ENCODE measurements at regions not wholly inside any gene's neighbourhood (a gene's known extent, or its start where the extent isn't known, plus 50 kb on each side); places are given as distances from the start of the nearest gene placed in this dataset.
A peak's percentile ranks its signal among the peaks of the same experiment; 100 is the strongest.

DNA sequence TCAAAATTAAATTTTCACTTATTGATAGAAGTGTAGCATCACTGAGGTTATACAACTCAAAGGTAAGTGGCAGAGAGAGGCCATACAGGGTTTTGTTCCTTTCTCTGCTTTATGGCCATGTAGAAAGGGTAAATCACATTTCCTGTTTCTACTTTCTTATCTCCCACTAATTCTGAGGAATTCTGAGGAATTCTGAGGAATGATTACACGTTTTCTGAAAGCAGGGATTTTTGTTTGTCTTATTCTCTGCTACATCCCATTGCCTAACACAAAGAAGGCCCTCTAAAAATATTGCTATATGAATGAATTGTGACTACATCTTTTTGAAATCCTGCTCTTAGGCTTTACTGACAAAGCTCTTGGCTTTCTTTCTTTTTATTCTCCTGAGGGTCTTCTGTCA is 516.9 kb upstream of the ZNF608 start:
- TF ChIP-seq GATA2 (IDR thresholded peaks at IDR 0.05; ENCODE audit: insufficient read depth, insufficient read length, low read depth, low read length) (peak; percentile 49), FOS (IDR thresholded peaks at IDR 0.05; ENCODE audit: borderline replicate concordance, insufficient read depth, low read length) (no peak)
- FAIRE-seq, result peak; percentile 35
- no peak overlapping the region for H3K4me3 ChIP-seq (replicated peaks in 1 of 3; ENCODE audit: insufficient read depth in 1 of 3, low read depth in 1 of 3, low read length in 3 of 3)
- DNase-seq (ENCODE audit: low read depth, low spot score), result peak; percentile 51
- peak overlapping the region; percentile 59 for H3K9ac ChIP-seq (replicated peaks; ENCODE audit: extremely low read depth, insufficient read depth, low read length)
- ChIA-PET POLR2A (no interaction called here), CTCF (no interaction called here)
- peak overlapping the region; percentile 81 for H3K27ac ChIP-seq (ENCODE audit: insufficient read depth, low read depth, low read length)
- peak overlapping the region; percentile 61 for H2AFZ ChIP-seq (ENCODE audit: low read depth, low read length)
- no peaks in the 10 kb centered on the region for H3K27me3 ChIP-seq (ENCODE audit: control insufficient read depth in 2 of 2, insufficient read depth in 2 of 2, low read length in 2 of 2)
- H3K9me3 ChIP-seq (replicated peaks; ENCODE audit: control insufficient read depth, insufficient read depth, low read length), result no peaks in the 10 kb centered on the region
- no peaks in the 10 kb centered on the region for H3K9me1 ChIP-seq (replicated peaks; ENCODE audit: control insufficient read depth, extremely low read depth, insufficient read depth, low read length)
- no peaks in the 10 kb centered on the region for H3K79me2 ChIP-seq (ENCODE audit: control insufficient read depth, insufficient read depth, low read length)
- intact Hi-C loops (cut with micrococcal nuclease) (loop anchor here (1.0 to 5.0 kb wide), 10 partner anchors 14 to 1327 kb away; no protein-coding TSS in a partner anchor), dilution Hi-C loops (cut with MboI; ENCODE audit: extremely low pct_ligation_motif_present, low sequenced_read_pairs) (no loop called here)
- H3K4me2 ChIP-seq (ENCODE audit: insufficient read depth, low read length), result peak overlapping the region; percentile 94
- peaks cover 22% of the 10 kb centered on the region for H3K4me1 ChIP-seq (ENCODE audit: control insufficient read depth, extremely low read depth, insufficient read depth, low read length)
- BruUV-seq (replicated peaks), result no TSS peak
- no peaks in the 10 kb centered on the region for H4K20me1 ChIP-seq (replicated peaks; ENCODE audit: control insufficient read depth, extremely low read depth, insufficient read depth, low read length)
- no peaks in the 10 kb centered on the region for H3K36me3 ChIP-seq (ENCODE audit: control insufficient read depth in 2 of 2, extremely low read depth in 1 of 2, insufficient read depth in 2 of 2, low read length in 2 of 2)

DNA sequence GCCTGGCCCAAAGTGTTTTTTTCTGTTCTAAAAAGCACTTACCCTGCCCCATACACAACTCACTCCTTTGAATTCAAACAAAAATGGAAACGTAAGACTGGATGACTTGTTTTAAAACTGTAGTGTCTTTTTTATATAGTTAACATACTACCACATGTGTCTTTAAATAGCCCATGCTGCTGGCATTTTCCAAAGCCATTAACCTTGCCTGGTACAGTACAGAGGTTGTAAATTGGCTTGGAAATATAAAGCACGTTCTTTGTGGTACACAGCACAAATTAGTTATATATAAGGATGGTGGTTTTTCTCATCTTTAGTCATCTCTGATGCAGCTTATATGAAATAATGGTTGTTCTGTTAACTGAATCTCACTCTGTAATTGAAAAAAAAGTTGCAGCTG is 519.7 kb upstream of the ZNF608 start:
- Histone ChIP-seq H3K27ac (ENCODE audit: insufficient read depth, low read depth, low read length) (no peak overlapping the region), H3K4me3 (replicated peaks in 1 of 3; ENCODE audit: insufficient read depth in 1 of 3, low read depth in 1 of 3, low read length in 3 of 3) (no peak overlapping the region), H2AFZ (ENCODE audit: low read depth, low read length) (no peak overlapping the region), H3K27me3 (ENCODE audit: control insufficient read depth in 2 of 2, insufficient read depth in 2 of 2, low read length in 2 of 2) (no peaks in the 10 kb centered on the region), H3K4me1 (ENCODE audit: control insufficient read depth, extremely low read depth, insufficient read depth, low read length) (peaks cover 25% of the 10 kb centered on the region), H3K4me2 (ENCODE audit: insufficient read depth, low read length) (no peak overlapping the region), H3K36me3 (ENCODE audit: control insufficient read depth in 2 of 2, extremely low read depth in 1 of 2, insufficient read depth in 2 of 2, low read length in 2 of 2) (no peaks in the 10 kb centered on the region), H3K9ac (replicated peaks; ENCODE audit: extremely low read depth, insufficient read depth, low read length) (no peak overlapping the region), H3K9me3 (replicated peaks; ENCODE audit: control insufficient read depth, insufficient read depth, low read length) (no peaks in the 10 kb centered on the region), H4K20me1 (replicated peaks; ENCODE audit: control insufficient read depth, extremely low read depth, insufficient read depth, low read length) (no peaks in the 10 kb centered on the region), H3K9me1 (replicated peaks; ENCODE audit: control insufficient read depth, extremely low read depth, insufficient read depth, low read length) (no peaks in the 10 kb centered on the region), H3K79me2 (ENCODE audit: control insufficient read depth, insufficient read depth, low read length) (no peaks in the 10 kb centered on the region)
- dilution Hi-C loops (cut with MboI; ENCODE audit: extremely low pct_ligation_motif_present, low sequenced_read_pairs), result no loop called here
- ChIA-PET CTCF (interaction anchor here (1.4 to 2.3 kb wide), 2 partner anchors 11 to 38 kb away, joined by 3 to 9 read pairs; no protein-coding TSS in a partner anchor), POLR2A (no interaction called here)
- TF ChIP-seq FOS (IDR thresholded peaks at IDR 0.05; ENCODE audit: borderline replicate concordance, insufficient read depth, low read length) (no peak), MYC (IDR thresholded peaks at IDR 0.05; ENCODE audit: low read depth, low read length) (no peak), EZH2 (IDR thresholded peaks at IDR 0.05; ENCODE audit: borderline replicate concordance, low read depth, low read length, severe bottlenecking) (no peak), JUN (IDR thresholded peaks at IDR 0.05; ENCODE audit: borderline replicate concordance, insufficient read depth, insufficient read length, low read depth) (no peak), GATA2 (IDR thresholded peaks at IDR 0.05; ENCODE audit: insufficient read depth, insufficient read length, low read depth, low read length) (no peak), POLR2AphosphoS5 (IDR thresholded peaks at IDR 0.05; ENCODE audit: insufficient read depth, low read depth, low read length) (no peak), POLR2A (IDR thresholded peaks at IDR 0.05; ENCODE audit: low read depth, low read length) (no peak)
- TF ChIP-seq, protein P1, sequence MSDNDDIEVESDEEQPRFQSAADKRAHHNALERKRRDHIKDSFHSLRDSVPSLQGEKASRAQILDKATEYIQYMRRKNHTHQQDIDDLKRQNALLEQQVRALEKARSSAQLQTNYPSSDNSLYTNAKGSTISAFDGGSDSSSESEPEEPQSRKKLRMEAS (IDR thresholded peaks at IDR 0.05; ENCODE audit: insufficient read depth, insufficient read length), result no peak
- TF ChIP-seq, protein P2, sequence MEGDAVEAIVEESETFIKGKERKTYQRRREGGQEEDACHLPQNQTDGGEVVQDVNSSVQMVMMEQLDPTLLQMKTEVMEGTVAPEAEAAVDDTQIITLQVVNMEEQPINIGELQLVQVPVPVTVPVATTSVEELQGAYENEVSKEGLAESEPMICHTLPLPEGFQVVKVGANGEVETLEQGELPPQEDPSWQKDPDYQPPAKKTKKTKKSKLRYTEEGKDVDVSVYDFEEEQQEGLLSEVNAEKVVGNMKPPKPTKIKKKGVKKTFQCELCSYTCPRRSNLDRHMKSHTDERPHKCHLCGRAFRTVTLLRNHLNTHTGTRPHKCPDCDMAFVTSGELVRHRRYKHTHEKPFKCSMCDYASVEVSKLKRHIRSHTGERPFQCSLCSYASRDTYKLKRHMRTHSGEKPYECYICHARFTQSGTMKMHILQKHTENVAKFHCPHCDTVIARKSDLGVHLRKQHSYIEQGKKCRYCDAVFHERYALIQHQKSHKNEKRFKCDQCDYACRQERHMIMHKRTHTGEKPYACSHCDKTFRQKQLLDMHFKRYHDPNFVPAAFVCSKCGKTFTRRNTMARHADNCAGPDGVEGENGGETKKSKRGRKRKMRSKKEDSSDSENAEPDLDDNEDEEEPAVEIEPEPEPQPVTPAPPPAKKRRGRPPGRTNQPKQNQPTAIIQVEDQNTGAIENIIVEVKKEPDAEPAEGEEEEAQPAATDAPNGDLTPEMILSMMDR (IDR thresholded peaks at IDR 0.05; ENCODE audit: extremely low read depth in 1 of 2, insufficient read depth in 1 of 2, low read depth in 1 of 2, low read length in 2 of 2), result no peak
- DNase-seq (ENCODE audit: low read depth, low spot score), result no peak
- no peak for FAIRE-seq
- intact Hi-C loops (cut with micrococcal nuclease), result no loop called here
- BruUV-seq (replicated peaks), result no TSS peak

Data from endothelial cell of umbilical vein (primary cell).